ENCODE measurements at regions not wholly inside any gene's neighbourhood (a gene's known extent, or its start where the extent isn't known, plus 50 kb on each side); places are given as distances from the start of the nearest gene placed in this dataset.

DNA sequence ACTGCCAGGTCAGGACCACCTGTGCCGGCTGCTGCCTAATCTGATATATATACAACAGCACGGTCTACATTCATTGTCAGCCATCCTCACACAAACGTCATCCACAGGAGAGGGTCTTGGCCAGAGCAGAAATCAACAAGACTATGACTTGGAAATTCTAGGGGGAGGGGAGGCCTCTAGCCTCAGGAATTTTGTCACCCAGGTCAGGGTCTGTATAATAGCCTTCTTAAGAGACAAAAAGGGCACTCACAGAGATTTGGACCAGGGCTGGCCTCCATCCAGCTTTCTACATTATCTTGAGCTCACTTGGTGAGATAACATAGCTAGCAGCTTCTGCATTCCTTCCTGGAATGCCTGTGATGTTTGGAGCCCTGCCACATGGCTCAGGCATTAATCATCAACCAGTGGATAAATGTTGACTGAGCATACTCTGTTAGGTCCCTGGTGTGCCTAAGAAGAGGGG lies 50.4 kb upstream of the CTIF start:
- DNase-seq: no peak

DNA sequence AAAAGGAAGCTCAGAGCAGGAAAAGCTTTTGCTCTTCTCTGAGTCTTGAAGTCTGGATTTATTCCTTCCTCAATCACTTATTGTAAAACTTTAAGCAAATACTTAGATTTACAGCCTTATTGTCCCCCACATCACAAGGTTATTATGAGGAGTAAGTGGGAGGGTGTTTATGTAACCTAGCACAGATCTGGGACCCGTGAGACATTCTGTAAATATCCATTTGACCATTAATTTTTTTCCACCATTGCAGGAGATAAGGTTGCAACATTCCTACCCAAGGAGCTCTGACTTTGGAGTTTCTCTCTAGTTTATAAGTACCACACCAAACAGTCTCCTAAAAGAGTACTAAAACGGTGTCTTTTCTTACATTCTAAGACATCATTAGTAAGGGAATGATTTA lies 52.1 kb upstream of the CTIF start:
- no peak for DNase-seq

DNA sequence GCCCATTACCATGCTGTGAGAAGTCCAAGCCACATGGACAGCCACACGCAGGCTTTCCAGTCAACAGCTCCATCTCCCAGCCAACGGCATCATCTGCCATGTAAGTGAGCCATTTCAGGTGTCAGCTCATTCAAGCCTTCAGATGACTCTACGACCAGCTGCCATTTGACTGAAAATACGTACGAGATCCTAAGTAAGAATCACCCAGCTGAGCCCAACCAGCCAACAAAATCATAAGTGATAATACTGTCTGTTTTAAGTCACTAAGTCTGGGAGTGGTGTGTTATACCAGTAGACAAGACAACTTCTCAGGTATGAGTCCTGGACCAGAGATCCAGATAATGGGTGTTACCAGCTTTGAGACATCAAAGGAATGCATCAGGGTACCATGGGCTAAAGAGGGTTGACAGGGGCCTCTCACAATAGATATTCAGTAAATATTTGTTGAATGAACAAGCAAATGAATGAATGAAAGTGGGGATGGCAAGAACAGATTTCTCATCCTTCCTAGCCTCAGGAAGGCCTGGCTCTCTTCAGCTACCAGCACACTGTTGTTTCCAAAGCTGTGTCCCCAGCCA lies 52.9 kb upstream of the CTIF start:
- no peak for DNase-seq

DNA sequence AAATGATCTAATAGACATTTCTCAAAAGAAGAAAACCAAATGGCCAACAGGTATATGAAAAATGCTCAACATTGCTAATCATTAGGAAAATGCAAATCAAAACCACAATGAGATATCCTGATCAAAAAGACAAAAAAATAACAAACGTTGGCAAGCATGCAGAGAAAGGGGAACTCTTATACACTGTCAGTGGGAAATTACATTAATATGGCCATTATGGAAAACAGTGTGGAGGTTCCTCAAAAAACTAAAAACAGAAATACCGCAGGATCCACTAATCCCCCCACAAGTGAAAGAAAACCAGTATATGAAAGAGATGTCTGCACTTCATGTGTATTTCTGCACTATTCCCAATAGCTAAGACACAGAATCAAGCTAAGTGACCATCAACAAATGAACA lies 57.7 kb upstream of the CTIF start:
- no peak for DNase-seq

DNA sequence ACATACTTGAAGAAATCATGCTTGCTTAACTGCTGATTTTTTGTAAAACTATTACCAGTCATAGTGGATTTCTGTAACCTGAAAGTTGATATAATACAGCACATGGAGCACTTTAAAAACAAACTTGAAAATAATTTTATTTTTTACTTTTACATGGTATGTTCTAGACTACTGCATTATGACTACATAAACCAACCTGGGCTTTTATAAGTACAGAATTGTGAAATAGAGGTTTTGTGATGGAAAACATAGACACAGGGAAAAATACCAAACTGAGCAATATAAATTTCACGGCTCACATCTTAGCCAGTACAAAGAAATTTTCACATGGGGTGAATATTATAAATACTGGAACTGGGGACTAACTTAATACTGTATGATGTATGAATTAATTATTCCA lies 59.3 kb upstream of the CTIF start:
- no peak for DNase-seq

DNA sequence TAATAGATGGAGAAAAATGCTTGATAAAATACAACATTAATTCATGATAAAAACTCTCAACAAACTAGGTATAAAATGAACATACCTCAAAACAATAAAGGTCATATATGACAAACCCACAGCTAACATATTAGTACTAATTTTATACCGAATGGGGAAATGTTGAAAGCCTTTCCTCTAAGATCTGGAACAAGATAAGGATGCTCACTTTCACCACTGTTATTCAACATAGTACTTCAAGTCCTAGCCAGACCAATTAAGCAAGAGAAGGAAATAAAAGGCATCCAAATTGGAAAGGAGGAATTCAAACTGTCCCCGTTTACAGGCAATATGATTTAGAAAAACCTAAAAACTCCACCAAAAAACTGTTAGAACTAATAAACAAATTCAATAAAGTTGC lies 61.5 kb upstream of the CTIF start:
- no peak for DNase-seq

DNA sequence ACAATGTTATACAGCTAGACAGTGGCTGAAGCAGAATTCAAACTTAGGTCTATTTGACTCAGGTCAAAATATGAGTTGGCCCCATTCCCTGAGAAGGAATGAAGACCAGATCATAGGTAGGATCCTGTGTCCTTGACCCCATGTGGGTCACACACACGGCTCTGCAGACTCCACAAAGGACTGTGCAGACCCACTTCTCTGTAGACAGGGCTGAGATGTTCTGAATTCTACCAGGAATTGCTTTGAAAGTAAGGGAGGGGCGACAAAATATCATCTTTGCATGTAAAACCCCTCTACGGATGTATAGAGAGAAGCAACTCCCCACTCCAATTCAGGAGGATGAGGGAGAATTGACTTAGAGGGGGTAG lies 62.3 kb upstream of the CTIF start:
- no peak for DNase-seq

DNA sequence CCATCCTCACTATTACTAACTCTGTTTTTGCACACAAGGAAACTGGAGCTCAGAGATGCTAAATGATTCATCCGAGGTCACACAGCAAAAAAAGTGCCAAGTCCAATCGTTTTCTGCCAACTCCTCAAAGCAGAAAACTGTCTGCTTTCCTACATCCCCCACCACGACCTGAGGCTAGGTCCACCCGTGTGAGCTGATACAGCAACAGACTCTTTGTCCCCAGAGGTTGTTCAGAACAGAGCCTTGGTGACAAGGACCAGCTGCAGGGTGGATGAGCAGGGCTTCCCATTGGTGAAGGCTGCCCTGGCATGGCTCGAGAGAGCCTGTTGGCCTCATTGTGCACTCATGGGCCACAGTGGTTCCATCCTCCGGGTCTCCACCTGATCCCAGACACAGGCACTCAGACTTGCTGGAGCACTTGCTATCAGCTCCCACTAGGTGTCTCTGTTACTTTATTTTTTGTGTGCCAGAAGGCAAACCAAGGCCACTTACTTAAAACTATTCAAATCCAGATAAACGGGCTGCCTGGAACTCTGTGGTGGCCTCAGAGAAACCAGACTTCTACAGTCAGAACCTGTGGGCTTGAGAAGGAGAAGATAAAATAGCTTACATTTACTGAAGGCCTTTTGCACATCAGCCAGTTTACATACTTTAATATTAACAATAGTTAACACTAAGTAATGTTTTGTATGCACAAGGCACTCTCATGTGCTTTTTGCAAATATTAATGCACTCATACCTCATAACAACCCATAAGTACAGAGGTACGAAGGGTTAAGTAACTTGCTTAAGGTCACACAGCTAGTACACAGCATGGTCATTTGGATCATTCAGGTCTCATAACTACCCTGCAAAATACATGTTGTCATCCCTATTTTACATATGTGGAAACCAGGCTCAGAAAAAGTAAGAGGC lies 62.9 kb upstream of the CTIF start:
- peak in 1 of 5 experiments; percentile 41 for DNase-seq

DNA sequence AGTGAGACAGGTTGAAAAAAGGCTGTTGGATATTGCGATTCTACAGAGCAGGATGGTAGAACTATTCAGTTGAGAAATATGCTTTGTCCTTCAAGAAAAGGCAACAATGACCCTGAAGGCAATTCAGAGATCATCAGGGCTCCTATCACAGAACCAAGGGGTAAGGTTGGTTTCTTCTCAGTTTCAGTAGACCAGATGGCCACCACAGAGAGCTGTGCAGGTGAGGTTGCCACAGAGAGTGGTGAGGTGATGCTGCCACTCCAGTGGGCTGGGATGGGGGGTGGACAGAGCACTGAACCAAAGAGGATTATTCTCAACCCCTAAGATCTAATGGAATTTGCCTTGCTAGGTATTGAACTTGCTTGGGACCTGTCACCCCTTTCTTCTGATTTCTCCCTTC lies 64.6 kb upstream of the ZBTB7C start:
- no peak for DNase-seq

DNA sequence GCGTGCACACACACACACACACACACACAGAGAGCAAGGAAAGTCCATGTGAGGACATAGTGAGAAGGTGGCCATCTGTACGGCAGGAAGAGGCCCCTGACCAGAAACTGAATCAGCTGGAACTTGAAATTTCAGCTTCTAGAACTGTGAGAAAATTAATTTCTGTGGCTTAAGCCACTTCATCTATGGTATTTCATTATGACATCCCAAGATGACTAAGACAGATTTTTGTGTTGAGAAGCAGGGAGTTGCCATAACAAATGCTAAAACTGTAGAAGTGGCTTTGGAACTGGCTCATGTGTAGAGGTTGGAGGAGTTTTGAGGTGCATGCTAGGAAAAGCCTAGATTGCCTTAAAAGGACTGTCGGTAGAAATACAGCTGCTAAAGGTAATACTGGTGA lies 63.4 kb upstream of the ZBTB7C start:
- DNase-seq: no peak

DNA sequence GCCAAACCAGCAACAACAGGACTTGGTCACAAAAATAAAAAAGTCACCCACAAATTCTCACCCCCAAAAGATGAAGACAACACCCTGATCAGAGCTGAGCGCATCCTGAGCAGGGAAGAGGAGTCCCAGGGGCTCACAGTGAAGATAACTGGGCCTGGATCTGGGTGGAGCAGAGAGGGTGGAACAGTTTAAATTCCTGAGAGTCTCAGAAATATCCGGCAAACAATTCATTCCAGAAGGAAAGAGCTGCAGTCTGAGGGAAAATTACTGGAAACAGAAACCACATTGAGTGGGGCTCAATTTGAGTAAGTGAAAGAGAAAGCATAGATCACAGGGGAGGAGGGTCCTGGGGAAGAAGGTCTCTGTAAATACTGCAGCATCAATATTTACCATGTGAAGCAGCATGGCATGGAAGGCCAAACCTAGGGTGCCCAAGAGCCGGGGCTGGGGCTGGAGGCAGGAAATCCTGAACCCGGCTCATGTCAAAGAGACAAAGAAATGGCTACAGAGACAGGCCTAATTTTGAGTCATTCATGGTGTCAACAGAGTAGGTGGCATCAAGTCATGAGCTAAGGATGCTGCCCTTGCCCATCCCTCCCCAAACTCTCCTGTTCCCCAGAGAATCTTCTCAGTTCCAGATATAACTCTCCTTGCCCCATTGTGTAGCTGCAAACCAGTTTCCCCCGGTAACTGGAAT lies 61.4 kb upstream of the ZBTB7C start:
- DNase-seq: no peak

DNA sequence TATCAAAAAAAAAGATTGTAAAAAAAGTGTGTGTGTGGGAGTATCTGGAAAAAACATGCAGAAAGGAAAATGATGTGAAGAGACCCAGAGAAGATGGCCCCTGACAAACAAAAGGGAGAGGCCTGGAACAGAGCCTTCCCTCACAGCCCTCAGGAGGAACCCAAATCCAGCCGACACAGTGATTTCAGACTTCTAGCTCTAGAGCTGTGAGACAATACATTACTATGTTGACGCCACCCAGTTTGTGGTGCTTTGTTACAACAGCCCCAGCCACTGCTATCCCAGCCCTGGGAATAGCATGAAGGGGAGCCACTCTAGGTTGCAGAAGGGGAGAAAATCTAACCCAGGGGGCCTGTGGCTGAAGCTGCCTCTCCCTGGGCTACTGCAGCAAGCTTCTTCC lies 59.0 kb upstream of the ZBTB7C start:
- no peak for DNase-seq

DNA sequence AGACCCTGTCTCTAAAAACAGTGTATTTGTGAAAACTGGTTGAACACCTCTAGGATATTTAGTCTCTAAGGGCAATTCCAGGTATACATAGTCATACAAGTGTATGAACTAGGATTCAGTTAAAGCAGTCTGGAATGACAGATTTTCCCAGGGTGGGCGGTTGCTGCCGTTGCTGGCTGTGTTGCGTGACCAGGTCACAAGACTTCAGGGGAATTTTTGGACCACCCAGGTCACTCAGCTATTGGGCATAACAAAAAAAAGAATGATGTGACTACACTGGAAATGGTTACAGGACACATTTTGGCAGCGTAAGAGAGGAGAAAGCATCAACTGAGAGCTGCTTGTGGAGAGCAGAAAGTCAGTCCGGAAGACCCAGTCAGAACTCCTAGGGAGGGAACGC lies 58.0 kb upstream of the ZBTB7C start:
- DNase-seq: no peak

DNA sequence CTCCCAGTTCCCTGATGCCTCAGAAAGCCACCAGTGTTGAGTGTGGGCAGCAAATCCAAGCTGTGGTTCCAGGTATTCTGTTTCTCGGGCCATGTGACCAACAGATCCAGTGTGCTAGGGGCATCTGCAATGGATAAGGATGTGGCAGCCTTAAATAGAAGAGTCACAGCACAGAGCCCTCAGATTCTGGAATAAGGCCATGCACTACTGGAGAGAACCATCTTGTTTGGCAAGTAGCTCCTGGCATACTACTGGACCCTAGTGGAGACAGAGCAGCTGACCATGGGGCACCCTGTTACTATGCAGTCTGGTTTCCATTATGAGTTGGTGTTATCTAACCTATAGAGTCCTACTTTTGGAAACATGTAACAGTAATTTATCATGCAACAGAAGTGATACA lies 53.3 kb upstream of the ZBTB7C start:
- DNase-seq: no peak

DNA sequence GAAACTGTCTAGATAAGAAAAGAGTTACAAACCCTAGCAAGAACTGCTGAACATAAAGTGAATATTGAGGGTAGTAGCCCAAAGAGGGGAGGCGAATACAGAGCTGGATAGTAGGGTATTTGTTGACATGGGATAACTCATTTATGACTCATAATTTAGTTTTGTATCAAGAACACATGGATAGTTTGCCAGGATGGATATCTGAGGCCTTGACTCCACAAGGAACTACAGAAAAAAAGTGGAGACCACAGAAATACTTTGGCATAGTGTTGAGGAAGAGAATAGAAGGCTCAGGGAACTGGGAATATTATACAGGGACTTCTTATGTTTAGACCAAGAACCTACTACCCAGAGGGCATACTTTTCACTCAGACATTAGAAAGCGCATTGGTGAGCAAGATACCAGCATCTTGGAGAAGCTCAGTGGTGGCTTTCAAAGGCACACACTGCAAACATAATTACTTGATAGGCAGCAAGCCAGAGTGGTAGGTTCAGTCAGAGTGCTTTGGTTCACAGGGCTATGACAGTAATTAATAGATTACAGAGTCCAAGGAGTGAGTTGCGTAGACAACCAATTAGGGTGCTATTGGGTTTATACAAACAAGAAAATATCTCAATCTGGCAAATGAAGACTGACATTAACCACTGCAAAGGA lies 51.9 kb upstream of the ZBTB7C start:
- no peak for DNase-seq

DNA sequence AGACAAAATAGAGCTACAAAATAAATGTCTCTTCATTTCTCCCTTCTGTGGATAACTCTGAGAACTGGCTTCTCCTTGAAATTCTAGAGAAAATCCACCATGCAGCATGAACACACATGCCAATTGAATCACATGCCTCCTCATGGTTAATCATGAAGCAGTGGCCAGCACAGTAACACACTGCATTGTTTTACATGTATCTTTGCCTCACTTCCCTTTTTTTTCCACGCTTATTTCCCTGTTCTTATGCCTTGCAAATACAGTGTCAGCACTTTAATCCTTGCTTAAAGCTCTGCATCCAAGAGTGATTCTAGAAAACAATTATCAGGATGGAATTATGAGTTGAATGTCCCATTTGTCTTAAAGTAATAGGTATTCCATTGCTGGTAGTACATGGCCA lies 50.3 kb upstream of the ZBTB7C start:
- no peak for DNase-seq

DNA sequence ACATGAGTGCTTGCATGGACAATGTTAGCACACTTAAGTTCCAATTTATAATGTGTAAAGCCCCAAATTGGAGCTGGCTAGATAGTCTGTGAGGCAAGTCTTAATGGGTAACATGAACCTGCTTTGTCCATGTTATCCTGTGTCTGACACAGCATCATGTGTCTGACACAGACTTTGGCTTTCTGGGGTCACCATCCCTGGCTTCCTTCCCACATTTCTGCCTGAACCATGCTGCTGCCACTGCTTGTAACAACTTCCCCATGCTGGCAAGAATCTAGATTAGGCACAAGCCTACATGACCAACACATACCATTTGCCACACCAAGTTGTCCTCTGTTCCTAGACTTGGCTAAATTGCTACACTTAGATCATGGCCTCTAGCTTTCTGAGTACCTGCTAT lies 49.8 kb upstream of the ZBTB7C start:
- no peak for DNase-seq
